ENCODE measurements at regions not wholly inside any gene's neighbourhood (a gene's known extent, or its start where the extent isn't known, plus 50 kb on each side); places are given as distances from the start of the nearest gene placed in this dataset.

GRCh38 chr12:114829833-114830232, 145.9 kb upstream of the TBX3 start:
- TF ChIP-seq POLR2AphosphoS5 (IDR thresholded peaks at IDR 0.05) (no peak), CTCF (IDR thresholded peaks at IDR 0.05) (no peak), EP300 (IDR thresholded peaks at IDR 0.05) (no peak), POLR2A (IDR thresholded peaks at IDR 0.05) (no peak)

All from upper lobe of left lung (tissue), 4 donors.